NB4 (cell line): ENCODE measurements at regions not wholly inside any gene's neighbourhood (a gene's known extent, or its start where the extent isn't known, plus 50 kb on each side); places are given as distances from the start of the nearest gene placed in this dataset.

Experiments used
- DNase-seq: peaks from one replicate; pipeline ENCODE4 v3.0.0; 2010; ENCODE audit warnings: low read depth
- H3K4me3 ChIP-seq: one replicate; pipeline ENCODE4 v1.5.1; 2011; ENCODE audit warnings: mild to moderate bottlenecking, low read depth, low read length, moderate library complexity
- CTCF ChIP-seq: IDR thresholded peaks from one replicate; pipeline ENCODE4 v1.5.1; 2012; ENCODE audit warnings: low read depth, low read length
- MYC ChIP-seq: IDR thresholded peaks from 2 replicates; pipeline ENCODE4 v1.6.1; 2011; ENCODE audit warnings: low read depth, low read length
- POLR2A ChIP-seq: IDR thresholded peaks from 2 replicates; pipeline ENCODE4 v1.6.1; 2011; ENCODE audit warnings: mild to moderate bottlenecking; ENCODE audit not compliant: insufficient read length; ENCODE audit errors: extremely low read depth
- TF ChIP-seq, protein P1 (sequence below): IDR thresholded peaks from 2 replicates; pipeline ENCODE4 v1.6.1; 2011; ENCODE audit warnings: low read depth, low read length

- H3K4me3 ChIP-seq: no peak overlapping the region
- no peak for DNase-seq
- TF ChIP-seq, protein P1, sequence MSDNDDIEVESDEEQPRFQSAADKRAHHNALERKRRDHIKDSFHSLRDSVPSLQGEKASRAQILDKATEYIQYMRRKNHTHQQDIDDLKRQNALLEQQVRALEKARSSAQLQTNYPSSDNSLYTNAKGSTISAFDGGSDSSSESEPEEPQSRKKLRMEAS: no peak
- no peak for TF ChIP-seq MYC
- no peak for TF ChIP-seq CTCF
- no peak for TF ChIP-seq POLR2A
These were observed 75.8 kb downstream of the TMEM17 start for GRCh38 chr2:62430146-62430545.

DNA sequence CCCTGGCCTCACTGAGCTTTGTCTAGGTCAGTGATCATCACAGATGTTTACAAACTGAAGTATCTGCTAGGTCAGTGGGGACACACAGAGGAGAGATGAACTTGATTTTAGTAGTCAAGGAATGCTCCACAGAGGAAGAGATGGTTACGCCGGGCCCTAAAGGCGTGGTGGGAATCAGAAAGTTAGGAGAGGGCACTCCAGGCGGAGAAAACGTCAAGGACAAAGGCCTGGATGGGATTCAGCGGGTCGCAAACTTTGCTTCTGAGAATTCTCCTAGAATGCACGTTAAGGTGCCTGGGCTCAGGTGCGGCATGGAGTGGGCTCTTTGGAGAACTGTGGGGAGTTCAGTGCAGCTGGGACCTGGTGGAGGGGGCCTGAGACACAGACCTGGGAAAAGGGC, 78.8 kb downstream of the TMEM17 start:
- TF ChIP-seq, protein P1: no peak
- TF ChIP-seq POLR2A (no peak), CTCF (no peak), MYC (no peak)
- no peak for DNase-seq
- H3K4me3 ChIP-seq: no peak overlapping the region

- TF ChIP-seq CTCF (no peak), POLR2A (no peak), MYC (no peak)
- TF ChIP-seq, protein P1: no peak
- DNase-seq: no peak
- H3K4me3 ChIP-seq: no peak overlapping the region
These were observed 79.7 kb downstream of the TMEM17 start for GRCh38 chr2:62426154-62426912.

DNA sequence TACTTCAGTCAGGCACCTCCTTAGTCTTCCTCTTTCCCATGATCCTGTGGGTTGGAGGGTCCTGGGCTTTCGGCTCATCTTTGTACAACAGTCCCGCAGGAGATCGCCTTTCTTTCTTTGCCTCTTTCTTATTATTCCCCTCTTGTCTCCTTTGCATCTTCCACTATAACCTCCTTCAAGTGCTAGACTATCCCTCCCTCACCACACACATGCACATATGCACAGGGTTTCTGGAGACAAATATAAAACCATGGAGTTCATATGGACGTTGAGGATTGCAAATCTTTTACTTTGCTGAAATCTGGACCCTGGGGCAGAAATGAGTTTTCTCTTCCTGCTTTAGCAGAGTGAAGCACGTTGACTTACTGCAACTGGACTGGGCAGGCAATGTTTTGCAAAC, 80.3 kb downstream of the TMEM17 start:
- TF ChIP-seq CTCF: no peak
- TF ChIP-seq, protein P1: no peak
- no peak for TF ChIP-seq MYC
- no peak for TF ChIP-seq POLR2A
- no peak for DNase-seq
- H3K4me3 ChIP-seq: no peak overlapping the region

GRCh38 chr2:62424899-62425298, 81.1 kb downstream of the TMEM17 start:
- TF ChIP-seq, protein P1: no peak
- TF ChIP-seq POLR2A: no peak
- no peak for TF ChIP-seq MYC
- no peak for TF ChIP-seq CTCF
- H3K4me3 ChIP-seq: no peak overlapping the region
- no peak for DNase-seq
